Lower lobe of right lung (tissue), 2 donors: ENCODE measurements at regions not wholly inside any gene's neighbourhood (a gene's known extent, or its start where the extent isn't known, plus 50 kb on each side); places are given as distances from the start of the nearest gene placed in this dataset.

Experiments
- ATAC-seq, 2 donors: fragments of 200-7000 bp; cut with Tn5 transposase; one replicate each; pipeline ENCODE4 v1.9.1; 2020 to 2022; ENCODE audit warnings: mild to moderate bottlenecking in 2 of 2, moderate library complexity in 2 of 2
- DNase-seq: peaks from one replicate; pipeline ENCODE4 v3.0.0-alpha.2; 2020
- H3K27ac ChIP-seq: fragments of 200-600 bp; one replicate; pipeline ENCODE4 v1.8.0; 2022
- H3K27me3 ChIP-seq: fragments of 200-600 bp; one replicate; pipeline ENCODE4 v1.8.0; 2022; ENCODE audit warnings: low read depth
- H3K36me3 ChIP-seq: fragments of 200-600 bp; one replicate; pipeline ENCODE4 v1.8.0; 2022; ENCODE audit warnings: mild to moderate bottlenecking
- H3K4me1 ChIP-seq: fragments of 200-600 bp; one replicate; pipeline ENCODE4 v1.8.0; 2022
- H3K4me3 ChIP-seq: fragments of 200-600 bp; one replicate; pipeline ENCODE4 v1.8.0; 2022; ENCODE audit warnings: mild to moderate bottlenecking
- H3K9me3 ChIP-seq: fragments of 200-600 bp; one replicate; pipeline ENCODE4 v1.8.0; 2022
- intact Hi-C: fragments of 100-400 bp; cut with DNase I; formaldehyde crosslinking; loops from one replicate; pipeline ENCODE4 v1.11.0; 2022
- TF ChIP-seq, protein P1 (sequence below): fragments of 200-600 bp; IDR thresholded peaks from one replicate; pipeline ENCODE4 v1.8.0; 2022; ENCODE audit warnings: antibody characterized with exemption, mild to moderate bottlenecking
- donor health status: DM: no; HTN: yes; CAD: no; lungs with severe emphysema.

- intact Hi-C loops = no loop called here
- no peak for DNase-seq
- no peak overlapping the region for H3K27ac ChIP-seq
- no peak for ATAC-seq
- no peaks in the 10 kb centered on the region for H3K27me3 ChIP-seq
- H3K4me1 ChIP-seq = peaks cover 11% of the 10 kb centered on the region
- no peak overlapping the region for H3K4me3 ChIP-seq
- no peaks in the 10 kb centered on the region for H3K9me3 ChIP-seq
- TF ChIP-seq, protein P1, sequence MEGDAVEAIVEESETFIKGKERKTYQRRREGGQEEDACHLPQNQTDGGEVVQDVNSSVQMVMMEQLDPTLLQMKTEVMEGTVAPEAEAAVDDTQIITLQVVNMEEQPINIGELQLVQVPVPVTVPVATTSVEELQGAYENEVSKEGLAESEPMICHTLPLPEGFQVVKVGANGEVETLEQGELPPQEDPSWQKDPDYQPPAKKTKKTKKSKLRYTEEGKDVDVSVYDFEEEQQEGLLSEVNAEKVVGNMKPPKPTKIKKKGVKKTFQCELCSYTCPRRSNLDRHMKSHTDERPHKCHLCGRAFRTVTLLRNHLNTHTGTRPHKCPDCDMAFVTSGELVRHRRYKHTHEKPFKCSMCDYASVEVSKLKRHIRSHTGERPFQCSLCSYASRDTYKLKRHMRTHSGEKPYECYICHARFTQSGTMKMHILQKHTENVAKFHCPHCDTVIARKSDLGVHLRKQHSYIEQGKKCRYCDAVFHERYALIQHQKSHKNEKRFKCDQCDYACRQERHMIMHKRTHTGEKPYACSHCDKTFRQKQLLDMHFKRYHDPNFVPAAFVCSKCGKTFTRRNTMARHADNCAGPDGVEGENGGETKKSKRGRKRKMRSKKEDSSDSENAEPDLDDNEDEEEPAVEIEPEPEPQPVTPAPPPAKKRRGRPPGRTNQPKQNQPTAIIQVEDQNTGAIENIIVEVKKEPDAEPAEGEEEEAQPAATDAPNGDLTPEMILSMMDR = no peak
- no peaks in the 10 kb centered on the region for H3K36me3 ChIP-seq
Observed at GRCh38 chrX:69025802-69026301, 139.4 kb downstream of the PJA1 start.

GRCh38 chrX:69024931-69025330, 140.3 kb downstream of the PJA1 start:
- intact Hi-C loops = no loop called here
- no peak overlapping the region for H3K4me3 ChIP-seq
- H3K36me3 ChIP-seq = no peaks in the 10 kb centered on the region
- ATAC-seq (peak; percentile 83 to 90), DNase-seq (peak; percentile 77)
- no peak overlapping the region for H3K27ac ChIP-seq
- H3K4me1 ChIP-seq = peaks cover 11% of the 10 kb centered on the region
- TF ChIP-seq, protein P1 = no peak
- no peaks in the 10 kb centered on the region for H3K9me3 ChIP-seq
- H3K27me3 ChIP-seq = no peaks in the 10 kb centered on the region

- no peaks in the 10 kb centered on the region for H3K9me3 ChIP-seq
- no peak for ATAC-seq
- DNase-seq = no peak
- peaks cover 11% of the 10 kb centered on the region for H3K4me1 ChIP-seq
- H3K36me3 ChIP-seq = no peaks in the 10 kb centered on the region
- H3K4me3 ChIP-seq = no peak overlapping the region
- intact Hi-C loops = no loop called here
- TF ChIP-seq, protein P1 = no peak
- H3K27me3 ChIP-seq = no peaks in the 10 kb centered on the region
- H3K27ac ChIP-seq = no peak overlapping the region
Observed at GRCh38 chrX:69024161-69024736, 141.0 kb downstream of the PJA1 start.

DNA sequence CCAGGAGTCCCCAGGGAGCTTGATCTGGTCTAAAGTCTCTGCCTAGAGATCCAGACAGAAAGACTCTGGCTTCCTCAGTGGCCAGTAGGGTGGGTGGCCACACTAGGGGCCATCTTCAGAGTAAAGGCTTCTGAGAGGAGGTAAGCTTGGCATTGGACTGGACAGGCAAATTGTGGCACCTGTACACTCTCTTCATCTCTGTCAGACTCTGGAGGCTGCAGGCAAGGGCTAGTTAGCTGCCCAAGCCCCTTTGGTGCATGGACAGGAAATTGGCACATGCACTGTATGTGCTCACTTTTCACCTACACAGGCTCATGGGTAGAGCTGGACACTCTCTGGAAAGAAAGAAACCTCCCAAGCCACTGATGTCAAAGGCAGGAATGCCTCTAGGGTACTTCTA, 142.8 kb downstream of the PJA1 start:
- Histone ChIP-seq H3K36me3 (no peaks in the 10 kb centered on the region), H3K4me1 (peaks cover 5% of the 10 kb centered on the region), H3K4me3 (no peak overlapping the region), H3K27me3 (no peaks in the 10 kb centered on the region), H3K9me3 (no peaks in the 10 kb centered on the region), H3K27ac (no peak overlapping the region)
- ATAC-seq (no peak), DNase-seq (no peak)
- TF ChIP-seq, protein P1 = no peak
- intact Hi-C loops = no loop called here

GRCh38 chrX:69021141-69021960, 143.9 kb downstream of the PJA1 start:
- DNase-seq (no peak), ATAC-seq (no peak)
- Histone ChIP-seq H3K27me3 (no peaks in the 10 kb centered on the region), H3K9me3 (no peaks in the 10 kb centered on the region), H3K4me3 (no peak overlapping the region), H3K27ac (no peak overlapping the region), H3K36me3 (no peaks in the 10 kb centered on the region), H3K4me1 (peaks cover 5% of the 10 kb centered on the region)
- TF ChIP-seq, protein P1 = no peak
- intact Hi-C loops = no loop called here
